Liver (tissue), 3 donors: ENCODE measurements at regions not wholly inside any gene's neighbourhood (a gene's known extent, or its start where the extent isn't known, plus 50 kb on each side); places are given as distances from the start of the nearest gene placed in this dataset.

Experiments used
- FOXA1 ChIP-seq: IDR thresholded peaks from 2 replicates; pipeline ENCODE4 v1.6.1; 2016; ENCODE audit warnings: antibody characterized with exemption
- GABPA ChIP-seq, 2 donors: IDR thresholded peaks in 1 of 2; conservative IDR thresholded peaks in 1 of 2; 2 replicates each; pipeline ENCODE4 v1.6.1; 2016; ENCODE audit warnings: antibody characterized with exemption in 2 of 2, mild to moderate bottlenecking in 1 of 2, moderate library complexity in 1 of 2
- RAD21 ChIP-seq, 2 donors: IDR thresholded peaks; 2 replicates each; pipeline ENCODE4 v1.6.1; 2016; ENCODE audit warnings: antibody characterized with exemption in 2 of 2, mild to moderate bottlenecking in 2 of 2
- SP1 ChIP-seq: IDR thresholded peaks from 2 replicates; pipeline ENCODE4 v1.6.1; 2018; ENCODE audit warnings: antibody characterized with exemption, mild to moderate bottlenecking
- TAF1 ChIP-seq: conservative IDR thresholded peaks from 2 replicates; pipeline ENCODE4 v1.6.1; 2016; ENCODE audit warnings: antibody characterized with exemption, mild to moderate bottlenecking
- YY1 ChIP-seq: IDR thresholded peaks from 2 replicates; pipeline ENCODE4 v1.6.1; 2016; ENCODE audit warnings: antibody characterized with exemption, mild to moderate bottlenecking
- TF ChIP-seq, protein P1 (sequence below): fragments of 150-350 bp; IDR thresholded peaks from 2 replicates; pipeline ENCODE4 v1.5.1; 2017; ENCODE audit warnings: improper control_type of control experiment, low read depth, low read length; ENCODE audit not compliant: missing input control
- TF ChIP-seq, protein P2 (sequence below): IDR thresholded peaks from 2 replicates; pipeline ENCODE4 v1.6.1; 2016; ENCODE audit warnings: antibody characterized with exemption
- TF ChIP-seq, protein P3 (sequence below): IDR thresholded peaks from 2 replicates; pipeline ENCODE4 v1.6.1; 2016; ENCODE audit warnings: antibody characterized with exemption
- TF ChIP-seq, protein P4 (sequence below): IDR thresholded peaks from 2 replicates; pipeline ENCODE4 v1.6.1; 2016; ENCODE audit warnings: antibody characterized with exemption
- donor health status: healthy.
- donor health status: healthy.

DNA sequence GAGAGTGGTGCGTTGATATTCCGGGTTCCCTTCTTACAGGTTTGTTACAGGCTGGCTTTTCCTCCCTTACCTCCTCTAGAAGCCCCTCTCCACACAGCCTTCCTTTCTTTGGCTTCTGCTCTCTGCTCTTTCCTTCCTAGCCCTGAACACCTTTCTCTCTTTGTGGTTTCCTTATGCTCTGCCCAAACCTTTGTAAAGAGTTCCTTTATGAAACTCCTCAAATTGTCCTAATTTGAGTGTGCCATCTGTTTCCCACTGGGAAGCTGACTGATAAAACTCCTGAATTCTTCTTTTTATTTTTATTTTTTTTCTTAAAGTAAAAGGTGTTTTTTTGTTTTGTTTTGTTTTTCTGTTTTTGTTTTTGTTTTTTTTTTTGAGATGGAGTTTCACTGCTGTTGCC is 60.1 kb upstream of the OTX2 start:
- TF ChIP-seq SP1 = no peak
- TF ChIP-seq GABPA (IDR thresholded peaks at IDR 0.05 in 1 of 2, conservative IDR thresholded peaks at IDR 0.05 in 1 of 2) = no peak
- TF ChIP-seq, protein P1, sequence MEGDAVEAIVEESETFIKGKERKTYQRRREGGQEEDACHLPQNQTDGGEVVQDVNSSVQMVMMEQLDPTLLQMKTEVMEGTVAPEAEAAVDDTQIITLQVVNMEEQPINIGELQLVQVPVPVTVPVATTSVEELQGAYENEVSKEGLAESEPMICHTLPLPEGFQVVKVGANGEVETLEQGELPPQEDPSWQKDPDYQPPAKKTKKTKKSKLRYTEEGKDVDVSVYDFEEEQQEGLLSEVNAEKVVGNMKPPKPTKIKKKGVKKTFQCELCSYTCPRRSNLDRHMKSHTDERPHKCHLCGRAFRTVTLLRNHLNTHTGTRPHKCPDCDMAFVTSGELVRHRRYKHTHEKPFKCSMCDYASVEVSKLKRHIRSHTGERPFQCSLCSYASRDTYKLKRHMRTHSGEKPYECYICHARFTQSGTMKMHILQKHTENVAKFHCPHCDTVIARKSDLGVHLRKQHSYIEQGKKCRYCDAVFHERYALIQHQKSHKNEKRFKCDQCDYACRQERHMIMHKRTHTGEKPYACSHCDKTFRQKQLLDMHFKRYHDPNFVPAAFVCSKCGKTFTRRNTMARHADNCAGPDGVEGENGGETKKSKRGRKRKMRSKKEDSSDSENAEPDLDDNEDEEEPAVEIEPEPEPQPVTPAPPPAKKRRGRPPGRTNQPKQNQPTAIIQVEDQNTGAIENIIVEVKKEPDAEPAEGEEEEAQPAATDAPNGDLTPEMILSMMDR = no peak
- TF ChIP-seq, protein P2, sequence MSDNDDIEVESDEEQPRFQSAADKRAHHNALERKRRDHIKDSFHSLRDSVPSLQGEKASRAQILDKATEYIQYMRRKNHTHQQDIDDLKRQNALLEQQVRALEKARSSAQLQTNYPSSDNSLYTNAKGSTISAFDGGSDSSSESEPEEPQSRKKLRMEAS = no peak
- TF ChIP-seq, protein P3, sequence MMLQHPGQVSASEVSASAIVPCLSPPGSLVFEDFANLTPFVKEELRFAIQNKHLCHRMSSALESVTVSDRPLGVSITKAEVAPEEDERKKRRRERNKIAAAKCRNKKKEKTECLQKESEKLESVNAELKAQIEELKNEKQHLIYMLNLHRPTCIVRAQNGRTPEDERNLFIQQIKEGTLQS = no peak
- TF ChIP-seq YY1 = no peak
- TF ChIP-seq RAD21 (IDR thresholded peaks at IDR 0.05) = no peak
- TF ChIP-seq TAF1 = no peak
- TF ChIP-seq FOXA1 = no peak
- TF ChIP-seq, protein P4, sequence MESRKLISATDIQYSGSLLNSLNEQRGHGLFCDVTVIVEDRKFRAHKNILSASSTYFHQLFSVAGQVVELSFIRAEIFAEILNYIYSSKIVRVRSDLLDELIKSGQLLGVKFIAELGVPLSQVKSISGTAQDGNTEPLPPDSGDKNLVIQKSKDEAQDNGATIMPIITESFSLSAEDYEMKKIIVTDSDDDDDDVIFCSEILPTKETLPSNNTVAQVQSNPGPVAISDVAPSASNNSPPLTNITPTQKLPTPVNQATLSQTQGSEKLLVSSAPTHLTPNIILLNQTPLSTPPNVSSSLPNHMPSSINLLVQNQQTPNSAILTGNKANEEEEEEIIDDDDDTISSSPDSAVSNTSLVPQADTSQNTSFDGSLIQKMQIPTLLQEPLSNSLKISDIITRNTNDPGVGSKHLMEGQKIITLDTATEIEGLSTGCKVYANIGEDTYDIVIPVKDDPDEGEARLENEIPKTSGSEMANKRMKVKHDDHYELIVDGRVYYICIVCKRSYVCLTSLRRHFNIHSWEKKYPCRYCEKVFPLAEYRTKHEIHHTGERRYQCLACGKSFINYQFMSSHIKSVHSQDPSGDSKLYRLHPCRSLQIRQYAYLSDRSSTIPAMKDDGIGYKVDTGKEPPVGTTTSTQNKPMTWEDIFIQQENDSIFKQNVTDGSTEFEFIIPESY = no peak
